Renal cortex interstitium (tissue), 11 donors: ENCODE measurements at regions not wholly inside any gene's neighbourhood (a gene's known extent, or its start where the extent isn't known, plus 50 kb on each side); places are given as distances from the start of the nearest gene placed in this dataset.

ENCODE experiments used
- DNase-seq, 11 donors: peaks; one replicate each; pipeline ENCODE4 v3.0.0-alpha.2; 2013; ENCODE audit warnings: low read depth in 9 of 11, low spot score in 4 of 11; ENCODE audit errors: extremely low read depth in 1 of 11

- DNase-seq, result no peak
Observed at GRCh38 chr6:44667668-44668390, 280.3 kb downstream of the CDC5L start.

GRCh38 chr6:44668391-44668930 lies 281.0 kb downstream of the CDC5L start:
- no peak for DNase-seq

- DNase-seq, result no peak
Observed at GRCh38 chr6:44668976-44669934, 281.7 kb downstream of the CDC5L start.

- DNase-seq, result no peak
Observed at GRCh38 chr6:44670146-44670545, 282.6 kb downstream of the CDC5L start.

GRCh38 chr6:44671333-44671732 lies 283.8 kb downstream of the CDC5L start:
- DNase-seq, result no peak

- DNase-seq, result no peak
Observed at GRCh38 chr6:44672086-44672485, 284.6 kb downstream of the CDC5L start.

- no peak for DNase-seq
Observed at GRCh38 chr6:44672841-44673240, 285.3 kb downstream of the CDC5L start.

GRCh38 chr6:44674226-44675155 lies 287.0 kb downstream of the CDC5L start:
- no peak for DNase-seq

GRCh38 chr6:44675449-44675848 lies 287.9 kb downstream of the CDC5L start:
- DNase-seq, result no peak

GRCh38 chr6:44676246-44676790 lies 288.8 kb downstream of the CDC5L start:
- DNase-seq, result no peak

GRCh38 chr6:44676826-44677433 lies 289.4 kb downstream of the CDC5L start:
- no peak for DNase-seq

GRCh38 chr6:44678252-44678935 lies 290.9 kb downstream of the CDC5L start:
- DNase-seq, result no peak

- no peak for DNase-seq
Observed at GRCh38 chr6:44679438-44680201, 292.1 kb downstream of the CDC5L start.

GRCh38 chr6:44680202-44680720 lies 292.8 kb downstream of the CDC5L start:
- DNase-seq, result no peak

GRCh38 chr6:44681761-44682160 lies 294.3 kb downstream of the CDC5L start:
- DNase-seq, result no peak

GRCh38 chr6:44682280-44682679 lies 294.8 kb downstream of the CDC5L start:
- no peak for DNase-seq
